Liver (tissue), 8 donors: ENCODE measurements at regions not wholly inside any gene's neighbourhood (a gene's known extent, or its start where the extent isn't known, plus 50 kb on each side); places are given as distances from the start of the nearest gene placed in this dataset.

Source experiments
- DNase-seq: peaks from one replicate; pipeline ENCODE4 v3.0.0-alpha.2; 2017; ENCODE audit warnings: low spot score
- H3K27ac ChIP-seq, 2 donors: one replicate each; pipeline ENCODE4 v1.7.0; 2013; ENCODE audit warnings: inconsistent platforms in 2 of 2, low read length in 2 of 2, control low read depth in 1 of 2, low read depth in 1 of 2, mild to moderate bottlenecking in 1 of 2
- H3K27me3 ChIP-seq, 4 donors: one replicate each; pipeline versions ENCODE4 v1.6.1 to v1.7.0; 2013; ENCODE audit warnings: low read length in 3 of 4, inconsistent platforms in 1 of 4, mild to moderate bottlenecking in 1 of 4, moderate library complexity in 1 of 4; ENCODE audit not compliant: control insufficient read depth in 4 of 4, insufficient read depth in 4 of 4
- H3K36me3 ChIP-seq, 4 donors: one replicate each; pipeline versions ENCODE4 v1.6.1 to v1.7.0; 2013; ENCODE audit warnings: low read length in 3 of 4, mild to moderate bottlenecking in 3 of 4, low read depth in 1 of 4, moderate library complexity in 1 of 4; ENCODE audit not compliant: control insufficient read depth in 4 of 4, insufficient read depth in 3 of 4
- H3K4me1 ChIP-seq, 4 donors: one replicate each; pipeline versions ENCODE4 v1.6.1 to v1.7.0; 2013; ENCODE audit warnings: low read length in 3 of 4, mild to moderate bottlenecking in 3 of 4, moderate library complexity in 1 of 4; ENCODE audit not compliant: control insufficient read depth in 4 of 4, insufficient read depth in 4 of 4
- H3K4me3 ChIP-seq, 3 donors: one replicate each; pipeline versions ENCODE4 v1.6.1 to v1.7.0; 2013; ENCODE audit warnings: low read length in 3 of 3, control low read depth in 1 of 3, low read depth in 1 of 3, mild to moderate bottlenecking in 1 of 3
- H3K9ac ChIP-seq, 2 donors: one replicate each; pipeline ENCODE4 v1.7.0; 2013; ENCODE audit warnings: low read length in 2 of 2, mild to moderate bottlenecking in 2 of 2, moderate library complexity in 2 of 2, control low read depth in 1 of 2, low read depth in 1 of 2
- H3K9me3 ChIP-seq, 4 donors: one replicate each; pipeline versions ENCODE4 v1.6.1 to v1.7.0; 2013; ENCODE audit warnings: low read length in 3 of 4; ENCODE audit not compliant: control insufficient read depth in 4 of 4
- ATF3 ChIP-seq: IDR thresholded peaks from 2 replicates; pipeline ENCODE4 v1.6.1; 2016; ENCODE audit warnings: antibody characterized with exemption
- CTCF ChIP-seq: fragments of 150-350 bp; IDR thresholded peaks from 2 replicates; pipeline ENCODE4 v1.5.1; 2017; ENCODE audit warnings: improper control_type of control experiment, low read depth, low read length; ENCODE audit not compliant: missing input control
- EGR1 ChIP-seq, 2 donors: IDR thresholded peaks; 2 replicates each; pipeline ENCODE4 v1.6.1; 2016 to 2018; ENCODE audit warnings: antibody characterized with exemption in 2 of 2, low read depth in 2 of 2
- FOXA1 ChIP-seq: IDR thresholded peaks from 2 replicates; pipeline ENCODE4 v1.6.1; 2016; ENCODE audit warnings: antibody characterized with exemption
- FOXA2 ChIP-seq: IDR thresholded peaks from 2 replicates; pipeline ENCODE4 v1.6.1; 2016; ENCODE audit warnings: antibody characterized with exemption
- GABPA ChIP-seq, 2 donors: IDR thresholded peaks in 1 of 2; conservative IDR thresholded peaks in 1 of 2; 2 replicates each; pipeline ENCODE4 v1.6.1; 2016; ENCODE audit warnings: antibody characterized with exemption in 2 of 2, mild to moderate bottlenecking in 1 of 2, moderate library complexity in 1 of 2
- HNF4A ChIP-seq, 2 donors: conservative IDR thresholded peaks; 2 replicates each; pipeline ENCODE4 v1.6.1; 2016; ENCODE audit warnings: antibody characterized with exemption in 2 of 2, mild to moderate bottlenecking in 2 of 2
- HNF4G ChIP-seq: IDR thresholded peaks from 2 replicates; pipeline ENCODE4 v1.6.1; 2016; ENCODE audit warnings: antibody characterized with exemption
- JUND ChIP-seq, 2 donors: IDR thresholded peaks; 2 replicates each; pipeline ENCODE4 v1.6.1; 2016; ENCODE audit warnings: antibody characterized with exemption in 2 of 2
- MAX ChIP-seq: IDR thresholded peaks from 2 replicates; pipeline ENCODE4 v1.6.1; 2016; ENCODE audit warnings: antibody characterized with exemption
- NR2F2 ChIP-seq: IDR thresholded peaks from 2 replicates; pipeline ENCODE4 v1.6.1; 2016; ENCODE audit warnings: antibody characterized with exemption
- RAD21 ChIP-seq, 2 donors: IDR thresholded peaks; 2 replicates each; pipeline ENCODE4 v1.6.1; 2016; ENCODE audit warnings: antibody characterized with exemption in 2 of 2, mild to moderate bottlenecking in 2 of 2
- REST ChIP-seq: IDR thresholded peaks from 2 replicates; pipeline ENCODE4 v1.6.1; 2016; ENCODE audit warnings: antibody characterized with exemption, mild to moderate bottlenecking
- RXRA ChIP-seq, 2 donors: IDR thresholded peaks; 2 replicates each; pipeline ENCODE4 v1.6.1; 2017 to 2018; ENCODE audit warnings: antibody characterized with exemption in 2 of 2, mild to moderate bottlenecking in 1 of 2
- SP1 ChIP-seq: IDR thresholded peaks from 2 replicates; pipeline ENCODE4 v1.6.1; 2018; ENCODE audit warnings: antibody characterized with exemption, mild to moderate bottlenecking
- TAF1 ChIP-seq: conservative IDR thresholded peaks from 2 replicates; pipeline ENCODE4 v1.6.1; 2016; ENCODE audit warnings: antibody characterized with exemption, mild to moderate bottlenecking
- YY1 ChIP-seq: IDR thresholded peaks from 2 replicates; pipeline ENCODE4 v1.6.1; 2016; ENCODE audit warnings: antibody characterized with exemption, mild to moderate bottlenecking
- ZBTB33 ChIP-seq: IDR thresholded peaks from 2 replicates; pipeline ENCODE4 v1.6.1; 2016; ENCODE audit warnings: antibody characterized with exemption
- WGBS: extraction: QIAGEN DNeasy Blood & Tissue Kit; methylation state at CpG from one replicate; pipeline ENCODE4 v1.1.7; 2013; 5-methylcytosine and 5-hydroxymethylcytosine counted together
- donor health status: healthy.
- donor health status: healthy.
- donor health status: healthy.
- donor health status: healthy.
- donor health status: healthy.

GRCh38 chr12:92600052-92600451 lies 102.7 kb upstream of the PLEKHG7 start (continued):
- TF ChIP-seq CTCF (no peak), JUND (IDR thresholded peaks at IDR 0.05) (no peak), TAF1 (no peak), GABPA (IDR thresholded peaks at IDR 0.05 in 1 of 2, conservative IDR thresholded peaks at IDR 0.05 in 1 of 2) (no peak), FOXA2 (no peak), YY1 (no peak), NR2F2 (no peak)

GRCh38 chr12:92597997-92598396 lies 104.8 kb upstream of the PLEKHG7 start:
- Histone ChIP-seq H3K36me3 (no peaks in the 10 kb centered on the region), H3K9me3 (peaks cover 0 to 4% (median 0%) of the 10 kb centered on the region in 4 donors), H3K27ac (no peak overlapping the region), H3K4me3 (no peak overlapping the region), H3K27me3 (no peaks in the 10 kb centered on the region), H3K4me1 (no peaks in the 10 kb centered on the region), H3K9ac (no peak overlapping the region)
- no peak for DNase-seq
- TF ChIP-seq EGR1 (IDR thresholded peaks at IDR 0.05; ENCODE audit: low read depth in 2 of 2) (no peak), GABPA (IDR thresholded peaks at IDR 0.05 in 1 of 2, conservative IDR thresholded peaks at IDR 0.05 in 1 of 2) (no peak), MAX (no peak), FOXA1 (no peak)
- 72% methylated on average over 1 of the region's 1 CpG for WGBS

GRCh38 chr12:92597118-92597517 lies 105.7 kb upstream of the PLEKHG7 start:
- no peak overlapping the region for H3K4me3 ChIP-seq
- TF ChIP-seq HNF4A (conservative IDR thresholded peaks at IDR 0.05) (no peak), CTCF (no peak), TAF1 (no peak), NR2F2 (no peak), SP1 (no peak), YY1 (no peak), REST (no peak), ATF3 (no peak), FOXA1 (no peak), EGR1 (IDR thresholded peaks at IDR 0.05; ENCODE audit: low read depth in 2 of 2) (no peak), JUND (IDR thresholded peaks at IDR 0.05) (no peak), FOXA2 (no peak), HNF4G (no peak), MAX (no peak), RXRA (IDR thresholded peaks at IDR 0.05) (no peak), ZBTB33 (no peak), GABPA (IDR thresholded peaks at IDR 0.05 in 1 of 2, conservative IDR thresholded peaks at IDR 0.05 in 1 of 2) (no peak), RAD21 (IDR thresholded peaks at IDR 0.05) (no peak)
- H3K36me3 ChIP-seq = no peaks in the 10 kb centered on the region
- 73% methylated on average over 2 of the region's 2 CpGs for WGBS
- no peaks in the 10 kb centered on the region for H3K4me1 ChIP-seq
- no peak for DNase-seq
- no peak overlapping the region for H3K9ac ChIP-seq
- no peak overlapping the region for H3K27ac ChIP-seq
- H3K27me3 ChIP-seq = no peaks in the 10 kb centered on the region
- H3K9me3 ChIP-seq = peaks cover 0 to 4% (median 0%) of the 10 kb centered on the region in 4 donors
